ENCODE measurements at regions not wholly inside any gene's neighbourhood (a gene's known extent, or its start where the extent isn't known, plus 50 kb on each side); places are given as distances from the start of the nearest gene placed in this dataset.

DNA sequence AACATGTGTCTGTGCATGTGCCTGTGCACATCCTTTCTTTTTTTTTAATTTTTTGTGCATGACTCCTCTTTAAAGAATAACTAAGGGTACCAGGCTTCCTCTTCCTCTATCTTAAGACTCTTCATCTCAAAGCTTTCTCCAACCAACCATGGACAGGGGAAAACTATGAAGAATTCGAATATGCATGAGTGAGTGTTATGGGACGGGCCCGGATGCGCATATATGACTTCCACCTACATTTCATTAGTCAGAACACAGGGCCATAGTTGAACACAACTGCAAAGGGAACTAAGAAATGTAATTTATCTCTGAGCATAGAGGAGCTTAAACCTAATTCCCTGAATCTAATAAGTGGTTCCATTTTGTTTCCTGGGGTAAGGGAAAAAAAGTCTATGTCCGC, 270.3 kb upstream of the SORCS1 start:
- Histone ChIP-seq H4K20me1 (ENCODE audit: insufficient read depth) (no peaks in the 10 kb centered on the region), H2AFZ (ENCODE audit: low read depth, low read length) (no peak overlapping the region), H3K9ac (ENCODE audit: low read length) (no peak overlapping the region), H3K27ac (ENCODE audit: low read length) (no peak overlapping the region), H3K9me2 (ENCODE audit: insufficient read depth, low read length) (no peaks in the 10 kb centered on the region), H3F3A (ENCODE audit: insufficient read depth, low read length, poor library complexity, severe bottlenecking) (no peaks in the 10 kb centered on the region), H3K36me3 (ENCODE audit: insufficient read depth, low read length) (no peaks in the 10 kb centered on the region), H3K27me3 (ENCODE audit: insufficient read depth, low read depth, low read length) (no peaks in the 10 kb centered on the region), H3K4me3 (ENCODE audit: low read length) (no peak overlapping the region), H3K4me2 (ENCODE audit: low read length) (no peak overlapping the region), H3K79me2 (replicated peaks; ENCODE audit: insufficient read depth, low read length) (no peaks in the 10 kb centered on the region), H3K9me3 (ENCODE audit: low read length) (no peaks in the 10 kb centered on the region)
- TF ChIP-seq TAF1 (IDR thresholded peaks at IDR 0.05; ENCODE audit: low read depth) (no peak), MXI1 (conservative IDR thresholded peaks at IDR 0.05; ENCODE audit: poor library complexity, severe bottlenecking) (no peak), EP300 (conservative IDR thresholded peaks at IDR 0.05; ENCODE audit: poor library complexity, severe bottlenecking) (no peak), POLR2AphosphoS5 (IDR thresholded peaks at IDR 0.05) (no peak), RAD21 (conservative IDR thresholded peaks at IDR 0.05) (no peak), EZH2 (IDR thresholded peaks at IDR 0.05; ENCODE audit: borderline replicate concordance, insufficient read depth, low read length, poor library complexity, severe bottlenecking) (no peak), SMC3 (conservative IDR thresholded peaks at IDR 0.05; ENCODE audit: poor library complexity) (no peak)
- TF ChIP-seq, protein P1, sequence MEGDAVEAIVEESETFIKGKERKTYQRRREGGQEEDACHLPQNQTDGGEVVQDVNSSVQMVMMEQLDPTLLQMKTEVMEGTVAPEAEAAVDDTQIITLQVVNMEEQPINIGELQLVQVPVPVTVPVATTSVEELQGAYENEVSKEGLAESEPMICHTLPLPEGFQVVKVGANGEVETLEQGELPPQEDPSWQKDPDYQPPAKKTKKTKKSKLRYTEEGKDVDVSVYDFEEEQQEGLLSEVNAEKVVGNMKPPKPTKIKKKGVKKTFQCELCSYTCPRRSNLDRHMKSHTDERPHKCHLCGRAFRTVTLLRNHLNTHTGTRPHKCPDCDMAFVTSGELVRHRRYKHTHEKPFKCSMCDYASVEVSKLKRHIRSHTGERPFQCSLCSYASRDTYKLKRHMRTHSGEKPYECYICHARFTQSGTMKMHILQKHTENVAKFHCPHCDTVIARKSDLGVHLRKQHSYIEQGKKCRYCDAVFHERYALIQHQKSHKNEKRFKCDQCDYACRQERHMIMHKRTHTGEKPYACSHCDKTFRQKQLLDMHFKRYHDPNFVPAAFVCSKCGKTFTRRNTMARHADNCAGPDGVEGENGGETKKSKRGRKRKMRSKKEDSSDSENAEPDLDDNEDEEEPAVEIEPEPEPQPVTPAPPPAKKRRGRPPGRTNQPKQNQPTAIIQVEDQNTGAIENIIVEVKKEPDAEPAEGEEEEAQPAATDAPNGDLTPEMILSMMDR (IDR thresholded peaks at IDR 0.05; ENCODE audit: poor library complexity, severe bottlenecking): no peak
- TF ChIP-seq, protein P2, sequence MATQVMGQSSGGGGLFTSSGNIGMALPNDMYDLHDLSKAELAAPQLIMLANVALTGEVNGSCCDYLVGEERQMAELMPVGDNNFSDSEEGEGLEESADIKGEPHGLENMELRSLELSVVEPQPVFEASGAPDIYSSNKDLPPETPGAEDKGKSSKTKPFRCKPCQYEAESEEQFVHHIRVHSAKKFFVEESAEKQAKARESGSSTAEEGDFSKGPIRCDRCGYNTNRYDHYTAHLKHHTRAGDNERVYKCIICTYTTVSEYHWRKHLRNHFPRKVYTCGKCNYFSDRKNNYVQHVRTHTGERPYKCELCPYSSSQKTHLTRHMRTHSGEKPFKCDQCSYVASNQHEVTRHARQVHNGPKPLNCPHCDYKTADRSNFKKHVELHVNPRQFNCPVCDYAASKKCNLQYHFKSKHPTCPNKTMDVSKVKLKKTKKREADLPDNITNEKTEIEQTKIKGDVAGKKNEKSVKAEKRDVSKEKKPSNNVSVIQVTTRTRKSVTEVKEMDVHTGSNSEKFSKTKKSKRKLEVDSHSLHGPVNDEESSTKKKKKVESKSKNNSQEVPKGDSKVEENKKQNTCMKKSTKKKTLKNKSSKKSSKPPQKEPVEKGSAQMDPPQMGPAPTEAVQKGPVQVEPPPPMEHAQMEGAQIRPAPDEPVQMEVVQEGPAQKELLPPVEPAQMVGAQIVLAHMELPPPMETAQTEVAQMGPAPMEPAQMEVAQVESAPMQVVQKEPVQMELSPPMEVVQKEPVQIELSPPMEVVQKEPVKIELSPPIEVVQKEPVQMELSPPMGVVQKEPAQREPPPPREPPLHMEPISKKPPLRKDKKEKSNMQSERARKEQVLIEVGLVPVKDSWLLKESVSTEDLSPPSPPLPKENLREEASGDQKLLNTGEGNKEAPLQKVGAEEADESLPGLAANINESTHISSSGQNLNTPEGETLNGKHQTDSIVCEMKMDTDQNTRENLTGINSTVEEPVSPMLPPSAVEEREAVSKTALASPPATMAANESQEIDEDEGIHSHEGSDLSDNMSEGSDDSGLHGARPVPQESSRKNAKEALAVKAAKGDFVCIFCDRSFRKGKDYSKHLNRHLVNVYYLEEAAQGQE (IDR thresholded peaks at IDR 0.05; ENCODE audit: borderline replicate concordance): no peak

DNA sequence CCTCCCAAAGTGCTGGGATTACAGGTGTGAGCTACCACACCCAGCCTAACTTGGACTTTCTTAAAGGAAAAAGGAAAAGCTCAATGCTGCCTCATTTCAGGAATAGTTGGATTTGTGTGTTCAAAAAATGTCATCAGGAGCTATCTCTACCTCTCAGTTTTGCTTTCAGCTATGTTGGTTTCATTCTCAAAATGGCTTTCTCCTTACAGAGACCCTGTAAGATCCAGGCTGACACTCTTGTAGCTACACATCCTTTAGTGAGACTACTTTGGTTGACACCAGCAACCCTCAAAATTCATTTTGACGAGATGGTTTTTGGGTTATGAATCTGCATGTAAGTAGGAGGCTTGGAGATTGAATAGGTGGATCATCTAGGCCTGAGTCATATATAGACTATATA, 269.7 kb upstream of the SORCS1 start:
- Histone ChIP-seq H3K4me3 (ENCODE audit: low read length) (no peak overlapping the region), H4K20me1 (ENCODE audit: insufficient read depth) (no peaks in the 10 kb centered on the region), H3K27ac (ENCODE audit: low read length) (no peak overlapping the region), H3K9me3 (ENCODE audit: low read length) (no peaks in the 10 kb centered on the region), H2AFZ (ENCODE audit: low read depth, low read length) (no peak overlapping the region), H3F3A (ENCODE audit: insufficient read depth, low read length, poor library complexity, severe bottlenecking) (no peaks in the 10 kb centered on the region), H3K79me2 (replicated peaks; ENCODE audit: insufficient read depth, low read length) (no peaks in the 10 kb centered on the region), H3K36me3 (ENCODE audit: insufficient read depth, low read length) (no peaks in the 10 kb centered on the region), H3K9ac (ENCODE audit: low read length) (no peak overlapping the region), H3K4me2 (ENCODE audit: low read length) (no peak overlapping the region), H3K27me3 (ENCODE audit: insufficient read depth, low read depth, low read length) (no peaks in the 10 kb centered on the region), H3K9me2 (ENCODE audit: insufficient read depth, low read length) (no peaks in the 10 kb centered on the region)
- TF ChIP-seq SMC3 (conservative IDR thresholded peaks at IDR 0.05; ENCODE audit: poor library complexity): no peak
- no peak for TF ChIP-seq EZH2 (IDR thresholded peaks at IDR 0.05; ENCODE audit: borderline replicate concordance, insufficient read depth, low read length, poor library complexity, severe bottlenecking)
- TF ChIP-seq MXI1 (conservative IDR thresholded peaks at IDR 0.05; ENCODE audit: poor library complexity, severe bottlenecking): no peak
- TF ChIP-seq, protein P2 (IDR thresholded peaks at IDR 0.05; ENCODE audit: borderline replicate concordance): no peak
- no peak for TF ChIP-seq EP300 (conservative IDR thresholded peaks at IDR 0.05; ENCODE audit: poor library complexity, severe bottlenecking)
- no peak for TF ChIP-seq RAD21 (conservative IDR thresholded peaks at IDR 0.05)
- TF ChIP-seq, protein P1 (IDR thresholded peaks at IDR 0.05; ENCODE audit: poor library complexity, severe bottlenecking): no peak
- TF ChIP-seq POLR2AphosphoS5 (IDR thresholded peaks at IDR 0.05): no peak
